ENCODE measurements at regions not wholly inside any gene's neighbourhood (a gene's known extent, or its start where the extent isn't known, plus 50 kb on each side); places are given as distances from the start of the nearest gene placed in this dataset.
"Not testable (repeated sequence)": the region's sequence is repeated elsewhere in the genome, so short reads cannot be mapped to it uniquely, and the experiment has no call there.

GRCh38 chr14:105605464-105606304 is 79.3 kb downstream of the TMEM121 start:
- in situ Hi-C loops (cut with HindIII; ENCODE audit: low pct_ligation_motif_present, low sequenced_read_pairs): no loop called here
- H3K4me3 ChIP-seq (ENCODE audit: low read depth, low read length): no peak overlapping the region
- no peak for TF ChIP-seq CTCF (IDR thresholded peaks at IDR 0.05; ENCODE audit: low read depth, low read length, missing control alignments)
- no peak for DNase-seq
- no peaks in the 10 kb centered on the region for H3K36me3 ChIP-seq (replicated peaks)
- H3K27me3 ChIP-seq (replicated peaks): no peaks in the 10 kb centered on the region
- no peak overlapping the region for H3K27ac ChIP-seq

GRCh38 chr14:105606305-105606975 is 80.1 kb downstream of the TMEM121 start:
- H3K27ac ChIP-seq; DNase-seq; H3K36me3 ChIP-seq (replicated peaks); in situ Hi-C loops (cut with HindIII; ENCODE audit: low pct_ligation_motif_present, low sequenced_read_pairs); H3K27me3 ChIP-seq (replicated peaks); H3K4me3 ChIP-seq (ENCODE audit: low read depth, low read length): not testable (repeated sequence)

- DNase-seq; in situ Hi-C loops (cut with HindIII; ENCODE audit: low pct_ligation_motif_present, low sequenced_read_pairs); H3K4me3 ChIP-seq (ENCODE audit: low read depth, low read length); H3K27ac ChIP-seq; H3K36me3 ChIP-seq (replicated peaks); H3K27me3 ChIP-seq (replicated peaks): not testable (repeated sequence)
Measured at GRCh38 chr14:105607025-105607424, 80.6 kb downstream of the TMEM121 start.

GRCh38 chr14:105614987-105615386 is 88.6 kb downstream of the TMEM121 start:
- in situ Hi-C loops (cut with HindIII; ENCODE audit: low pct_ligation_motif_present, low sequenced_read_pairs): not testable (repeated sequence)

GRCh38 chr14:105615986-105616801 is 89.8 kb downstream of the TMEM121 start:
- in situ Hi-C loops (cut with HindIII; ENCODE audit: low pct_ligation_motif_present, low sequenced_read_pairs); DNase-seq; H3K4me3 ChIP-seq (ENCODE audit: low read depth, low read length); H3K27ac ChIP-seq; H3K36me3 ChIP-seq (replicated peaks); H3K27me3 ChIP-seq (replicated peaks): not testable (repeated sequence)

More at GRCh38 chr14:105614987-105615386, 88.6 kb downstream of the TMEM121 start:
- not testable (repeated sequence) for H3K36me3 ChIP-seq (replicated peaks); H3K27ac ChIP-seq; DNase-seq; H3K4me3 ChIP-seq (ENCODE audit: low read depth, low read length); H3K27me3 ChIP-seq (replicated peaks)

- Histone ChIP-seq H3K4me3 (ENCODE audit: low read depth, low read length) (no peak overlapping the region), H3K36me3 (replicated peaks) (no peaks in the 10 kb centered on the region), H3K27ac (no peak overlapping the region), H3K27me3 (replicated peaks) (no peaks in the 10 kb centered on the region)
- TF ChIP-seq CTCF (IDR thresholded peaks at IDR 0.05; ENCODE audit: low read depth, low read length, missing control alignments): no peak
- DNase-seq: no peak
- in situ Hi-C loops (cut with HindIII; ENCODE audit: low pct_ligation_motif_present, low sequenced_read_pairs): no loop called here
Measured at GRCh38 chr14:105616802-105617192, 90.4 kb downstream of the TMEM121 start.

- H3K4me3 ChIP-seq (ENCODE audit: low read depth, low read length): no peak overlapping the region
- in situ Hi-C loops (cut with HindIII; ENCODE audit: low pct_ligation_motif_present, low sequenced_read_pairs): no loop called here
- no peaks in the 10 kb centered on the region for H3K27me3 ChIP-seq (replicated peaks)
- H3K27ac ChIP-seq: no peak overlapping the region
- no peaks in the 10 kb centered on the region for H3K36me3 ChIP-seq (replicated peaks)
- DNase-seq: no peak
- no peak for TF ChIP-seq CTCF (IDR thresholded peaks at IDR 0.05; ENCODE audit: low read depth, low read length, missing control alignments)
Measured at GRCh38 chr14:105617201-105617777, 90.9 kb downstream of the TMEM121 start.

- in situ Hi-C loops (cut with HindIII; ENCODE audit: low pct_ligation_motif_present, low sequenced_read_pairs); H3K27me3 ChIP-seq (replicated peaks); H3K36me3 ChIP-seq (replicated peaks); H3K4me3 ChIP-seq (ENCODE audit: low read depth, low read length); H3K27ac ChIP-seq; DNase-seq: not testable (repeated sequence)
Measured at GRCh38 chr14:105617805-105618204, 91.4 kb downstream of the TMEM121 start.

GRCh38 chr14:105619324-105619723 is 92.9 kb downstream of the TMEM121 start:
- DNase-seq; H3K27ac ChIP-seq; H3K27me3 ChIP-seq (replicated peaks); H3K4me3 ChIP-seq (ENCODE audit: low read depth, low read length); H3K36me3 ChIP-seq (replicated peaks); in situ Hi-C loops (cut with HindIII; ENCODE audit: low pct_ligation_motif_present, low sequenced_read_pairs): not testable (repeated sequence)

- H3K36me3 ChIP-seq (replicated peaks); H3K27ac ChIP-seq; H3K27me3 ChIP-seq (replicated peaks); H3K4me3 ChIP-seq (ENCODE audit: low read depth, low read length); in situ Hi-C loops (cut with HindIII; ENCODE audit: low pct_ligation_motif_present, low sequenced_read_pairs); DNase-seq: not testable (repeated sequence)
Measured at GRCh38 chr14:105620178-105620864, 93.9 kb downstream of the TMEM121 start.

Measured in brain microvascular endothelial cell (primary cell).